ENCODE measurements at regions not wholly inside any gene's neighbourhood (a gene's known extent, or its start where the extent isn't known, plus 50 kb on each side); places are given as distances from the start of the nearest gene placed in this dataset.

- TF ChIP-seq POLR2AphosphoS5 (IDR thresholded peaks at IDR 0.05; ENCODE audit: borderline replicate concordance, low read depth, low read length) (no peak), EZH2 (IDR thresholded peaks at IDR 0.05) (no peak)
Measured at GRCh38 chr3:68060910-68061309, 406.5 kb upstream of the SUCLG2 start.
